ENCODE measurements at regions not wholly inside any gene's neighbourhood (a gene's known extent, or its start where the extent isn't known, plus 50 kb on each side); places are given as distances from the start of the nearest gene placed in this dataset.

DNA sequence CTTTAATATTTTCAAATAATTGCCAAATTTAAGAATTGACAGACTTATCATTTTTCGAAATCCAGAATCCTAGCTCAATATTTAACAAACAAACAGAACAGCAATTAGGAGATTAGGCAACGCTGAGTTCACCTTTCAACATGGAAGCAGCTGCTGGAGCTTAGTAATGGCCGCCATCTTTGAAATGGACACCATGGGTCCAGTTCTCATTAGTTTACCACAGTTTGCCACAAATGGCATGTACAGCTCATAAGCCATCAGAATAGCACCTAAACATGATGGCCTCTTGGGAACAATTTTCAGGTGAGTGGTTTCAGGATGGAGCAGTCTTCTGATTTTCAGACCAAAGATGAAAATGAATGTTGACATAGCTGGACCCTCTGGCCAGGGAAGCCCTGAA is 313.6 kb upstream of the OBI1 start:
- TF ChIP-seq EZH2 (IDR thresholded peaks at IDR 0.05; ENCODE audit: insufficient read depth, poor library complexity, severe bottlenecking) (no peak), EZH2phosphoT487 (IDR thresholded peaks at IDR 0.05; ENCODE audit: insufficient read depth, low read depth) (no peak)
